ENCODE measurements at regions not wholly inside any gene's neighbourhood (a gene's known extent, or its start where the extent isn't known, plus 50 kb on each side); places are given as distances from the start of the nearest gene placed in this dataset.

DNA sequence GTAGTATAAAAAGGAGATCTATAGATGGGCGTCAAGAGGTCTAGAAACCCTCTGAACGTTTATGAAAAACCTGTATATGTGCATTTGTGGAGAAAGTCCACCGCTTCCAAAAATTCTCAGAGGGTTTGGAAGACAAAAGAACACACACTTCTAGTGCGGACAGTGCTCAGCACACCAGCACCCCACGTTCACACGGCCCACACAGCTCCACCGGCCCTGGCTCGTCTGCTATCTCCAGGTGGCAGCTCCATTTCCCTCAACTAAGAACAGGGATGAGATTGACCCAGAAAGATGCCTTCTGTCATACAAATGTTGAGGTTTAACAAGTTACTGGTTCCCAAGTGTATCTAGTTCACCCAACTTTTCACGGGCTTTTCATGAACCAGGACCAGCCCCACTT, 255.1 kb downstream of the NR2F1-AS1 start:
- no peak overlapping the region for H3K4ac ChIP-seq (ENCODE audit: low read length)
- no peak overlapping the region for H2BK15ac ChIP-seq (ENCODE audit: low read length)
- H2BK120ac ChIP-seq (ENCODE audit: low read depth, low read length) = no peak overlapping the region
- no peaks in the 10 kb centered on the region for H3K27me3 ChIP-seq (ENCODE audit: control insufficient read depth in 3 of 3, insufficient read depth in 3 of 3, low read depth in 1 of 3, low read length in 3 of 3)
- H3K4me1 ChIP-seq (ENCODE audit: control insufficient read depth in 2 of 2, insufficient read depth in 1 of 2, low read depth in 1 of 2, low read length in 2 of 2) = peaks cover 4 to 5% of the 10 kb centered on the region in 2 donors
- no peak overlapping the region for H4K8ac ChIP-seq (ENCODE audit: low read depth, low read length)
- H3K9me3 ChIP-seq (replicated peaks in 1 of 2; ENCODE audit: control insufficient read depth in 2 of 2, insufficient read depth in 1 of 2, low read depth in 1 of 2, low read length in 2 of 2) = no peaks in the 10 kb centered on the region
- no peaks in the 10 kb centered on the region for H3K36me3 ChIP-seq (replicated peaks in 1 of 2; ENCODE audit: control insufficient read depth in 2 of 2, insufficient read depth in 2 of 2, low read length in 2 of 2)
- H3K23ac ChIP-seq (ENCODE audit: low read depth, low read length, poor library complexity) = no peak overlapping the region
- no peak for DNase-seq (ENCODE audit: low spot score)
- H3K18ac ChIP-seq (ENCODE audit: low read length) = no peak overlapping the region
- no peak overlapping the region for H3K27ac ChIP-seq (replicated peaks; ENCODE audit: low read length)
- no peak overlapping the region for H3K9ac ChIP-seq (ENCODE audit: low read depth, low read length, poor library complexity)
- H4K91ac ChIP-seq (ENCODE audit: low read depth, low read length, poor library complexity) = no peak overlapping the region
- no peak overlapping the region for H2BK5ac ChIP-seq (ENCODE audit: low read length)
- H2AK5ac ChIP-seq (ENCODE audit: low read depth, low read length) = no peak overlapping the region
- WGBS, 2 donors (ENCODE audit: extremely low coverage in 2 of 2, insufficient read length in 2 of 2, insufficient replicate concordance in 1 of 2) = no CpG with 5 or more reads among the region's 9 CpGs
- no peak overlapping the region for H2BK12ac ChIP-seq (ENCODE audit: low read length)
- H3K79me1 ChIP-seq (ENCODE audit: low read depth, low read length) = no peaks in the 10 kb centered on the region
- no peak overlapping the region for H3K4me2 ChIP-seq (ENCODE audit: insufficient read depth, low read length, poor library complexity, severe bottlenecking)
- H2AFZ ChIP-seq (ENCODE audit: low read length) = no peak overlapping the region
- no peak overlapping the region for H3K14ac ChIP-seq (ENCODE audit: low read length)
- peak overlapping the region in 1 of 2 donors; percentile 64 for H3K4me3 ChIP-seq (ENCODE audit: low read length in 2 of 2)

- no peak overlapping the region for H3K4ac ChIP-seq (ENCODE audit: low read length)
- H3K4me2 ChIP-seq (ENCODE audit: insufficient read depth, low read length, poor library complexity, severe bottlenecking) = no peak overlapping the region
- peak overlapping the region; percentile 66 for H2AFZ ChIP-seq (ENCODE audit: low read length)
- peaks cover 4 to 5% of the 10 kb centered on the region in 2 donors for H3K4me1 ChIP-seq (ENCODE audit: control insufficient read depth in 2 of 2, insufficient read depth in 1 of 2, low read depth in 1 of 2, low read length in 2 of 2)
- no CpG with 5 or more reads among the region's 8 CpGs for WGBS, 2 donors (ENCODE audit: extremely low coverage in 2 of 2, insufficient read length in 2 of 2, insufficient replicate concordance in 1 of 2)
- no peak overlapping the region for H2BK5ac ChIP-seq (ENCODE audit: low read length)
- no peak overlapping the region for H4K91ac ChIP-seq (ENCODE audit: low read depth, low read length, poor library complexity)
- H3K9me3 ChIP-seq (replicated peaks in 1 of 2; ENCODE audit: control insufficient read depth in 2 of 2, insufficient read depth in 1 of 2, low read depth in 1 of 2, low read length in 2 of 2) = no peaks in the 10 kb centered on the region
- no peaks in the 10 kb centered on the region for H3K79me1 ChIP-seq (ENCODE audit: low read depth, low read length)
- H3K9ac ChIP-seq (ENCODE audit: low read depth, low read length, poor library complexity) = no peak overlapping the region
- H3K27ac ChIP-seq (replicated peaks; ENCODE audit: low read length) = no peak overlapping the region
- H3K23ac ChIP-seq (ENCODE audit: low read depth, low read length, poor library complexity) = no peak overlapping the region
- H3K14ac ChIP-seq (ENCODE audit: low read length) = no peak overlapping the region
- no peak overlapping the region for H3K4me3 ChIP-seq (ENCODE audit: low read length in 2 of 2)
- no peak overlapping the region for H3K18ac ChIP-seq (ENCODE audit: low read length)
- DNase-seq (ENCODE audit: low spot score) = no peak
- no peak overlapping the region for H2AK5ac ChIP-seq (ENCODE audit: low read depth, low read length)
- H2BK15ac ChIP-seq (ENCODE audit: low read length) = no peak overlapping the region
- H2BK120ac ChIP-seq (ENCODE audit: low read depth, low read length) = no peak overlapping the region
- H3K36me3 ChIP-seq (replicated peaks in 1 of 2; ENCODE audit: control insufficient read depth in 2 of 2, insufficient read depth in 2 of 2, low read length in 2 of 2) = no peaks in the 10 kb centered on the region
- H4K8ac ChIP-seq (ENCODE audit: low read depth, low read length) = no peak overlapping the region
- H2BK12ac ChIP-seq (ENCODE audit: low read length) = no peak overlapping the region
- no peaks in the 10 kb centered on the region for H3K27me3 ChIP-seq (ENCODE audit: control insufficient read depth in 3 of 3, insufficient read depth in 3 of 3, low read depth in 1 of 3, low read length in 3 of 3)
These were observed 257.8 kb downstream of the NR2F1-AS1 start for GRCh38 chr5:93322974-93323860.

DNA sequence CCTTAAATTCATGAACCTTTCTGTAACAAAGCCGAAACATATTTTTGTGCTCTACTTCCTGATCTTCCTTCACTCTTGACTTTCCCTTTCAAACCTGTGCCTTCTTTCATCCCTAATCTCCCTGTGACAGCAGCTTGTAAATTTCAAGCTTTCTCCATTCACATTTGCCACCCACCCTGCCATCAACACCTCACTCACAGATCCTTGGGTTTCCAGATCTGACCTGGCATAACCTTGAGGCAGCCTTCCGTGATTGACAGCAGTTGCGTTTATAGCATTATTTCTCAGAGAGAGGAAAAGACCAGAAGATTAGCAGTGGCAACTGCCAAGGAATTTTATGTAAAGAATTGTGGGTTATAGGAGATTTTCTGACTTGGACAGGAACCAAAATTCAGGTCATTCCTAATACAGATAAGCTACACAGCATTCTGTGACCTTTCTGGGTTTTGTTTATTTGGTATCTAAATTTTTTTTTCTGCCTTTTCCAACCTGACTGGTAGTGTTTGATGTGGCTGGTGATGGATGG, 260.0 kb downstream of the NR2F1-AS1 start:
- Histone ChIP-seq H2BK5ac (ENCODE audit: low read length) (no peak overlapping the region), H3K79me1 (ENCODE audit: low read depth, low read length) (no peaks in the 10 kb centered on the region), H3K4me3 (ENCODE audit: low read length in 2 of 2) (no peak overlapping the region), H3K9ac (ENCODE audit: low read depth, low read length, poor library complexity) (no peak overlapping the region), H3K4me2 (ENCODE audit: insufficient read depth, low read length, poor library complexity, severe bottlenecking) (no peak overlapping the region), H2BK120ac (ENCODE audit: low read depth, low read length) (no peak overlapping the region), H3K36me3 (replicated peaks in 1 of 2; ENCODE audit: control insufficient read depth in 2 of 2, insufficient read depth in 2 of 2, low read length in 2 of 2) (no peaks in the 10 kb centered on the region), H4K8ac (ENCODE audit: low read depth, low read length) (no peak overlapping the region), H2AFZ (ENCODE audit: low read length) (peak overlapping the region; percentile 46), H2BK15ac (ENCODE audit: low read length) (no peak overlapping the region), H3K14ac (ENCODE audit: low read length) (no peak overlapping the region), H3K27me3 (ENCODE audit: control insufficient read depth in 3 of 3, insufficient read depth in 3 of 3, low read depth in 1 of 3, low read length in 3 of 3) (no peaks in the 10 kb centered on the region), H3K4ac (ENCODE audit: low read length) (no peak overlapping the region), H3K9me3 (replicated peaks in 1 of 2; ENCODE audit: control insufficient read depth in 2 of 2, insufficient read depth in 1 of 2, low read depth in 1 of 2, low read length in 2 of 2) (no peaks in the 10 kb centered on the region), H3K23ac (ENCODE audit: low read depth, low read length, poor library complexity) (no peak overlapping the region), H3K18ac (ENCODE audit: low read length) (no peak overlapping the region), H2BK12ac (ENCODE audit: low read length) (no peak overlapping the region), H3K4me1 (ENCODE audit: control insufficient read depth in 2 of 2, insufficient read depth in 1 of 2, low read depth in 1 of 2, low read length in 2 of 2) (peaks cover 4 to 5% of the 10 kb centered on the region in 2 donors), H3K27ac (replicated peaks; ENCODE audit: low read length) (no peak overlapping the region), H2AK5ac (ENCODE audit: low read depth, low read length) (no peak overlapping the region), H4K91ac (ENCODE audit: low read depth, low read length, poor library complexity) (no peak overlapping the region)
- WGBS, 2 donors (ENCODE audit: extremely low coverage in 2 of 2, insufficient read length in 2 of 2, insufficient replicate concordance in 1 of 2) = no CpG with 5 or more reads among the region's 3 CpGs
- DNase-seq (ENCODE audit: low spot score) = no peak

DNA sequence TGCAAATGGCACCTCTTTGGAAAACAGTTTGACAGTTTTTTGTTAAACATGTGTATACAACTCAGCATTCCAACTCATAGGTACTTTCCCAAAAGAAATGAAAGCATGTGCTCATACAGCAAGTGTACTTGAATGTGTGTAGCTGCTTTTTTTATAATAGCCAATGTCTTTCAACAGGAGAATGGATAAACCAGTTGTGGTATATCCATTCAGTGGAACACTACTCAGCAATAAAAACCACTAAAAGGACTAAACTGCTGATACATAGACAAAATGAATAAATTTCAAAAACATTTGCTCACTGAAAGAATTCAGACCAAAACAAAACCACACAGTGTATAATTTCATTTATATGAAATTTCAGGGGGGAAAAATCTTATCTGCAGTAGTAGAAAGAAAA, 267.3 kb downstream of the NR2F1-AS1 start:
- H3K9ac ChIP-seq (ENCODE audit: low read depth, low read length, poor library complexity) = no peak overlapping the region
- DNase-seq (ENCODE audit: low spot score) = no peak
- no peak overlapping the region for H3K23ac ChIP-seq (ENCODE audit: low read depth, low read length, poor library complexity)
- no peak overlapping the region for H3K4me2 ChIP-seq (ENCODE audit: insufficient read depth, low read length, poor library complexity, severe bottlenecking)
- H2BK120ac ChIP-seq (ENCODE audit: low read depth, low read length) = no peak overlapping the region
- peaks cover 0 to 12% of the 10 kb centered on the region in 2 donors for H3K9me3 ChIP-seq (replicated peaks in 1 of 2; ENCODE audit: control insufficient read depth in 2 of 2, insufficient read depth in 1 of 2, low read depth in 1 of 2, low read length in 2 of 2)
- no peak overlapping the region for H2BK15ac ChIP-seq (ENCODE audit: low read length)
- H3K18ac ChIP-seq (ENCODE audit: low read length) = no peak overlapping the region
- no peak overlapping the region for H2AFZ ChIP-seq (ENCODE audit: low read length)
- H2BK5ac ChIP-seq (ENCODE audit: low read length) = no peak overlapping the region
- H4K8ac ChIP-seq (ENCODE audit: low read depth, low read length) = no peak overlapping the region
- H3K27me3 ChIP-seq (ENCODE audit: control insufficient read depth in 3 of 3, insufficient read depth in 3 of 3, low read depth in 1 of 3, low read length in 3 of 3) = no peaks in the 10 kb centered on the region
- no peak overlapping the region for H2AK5ac ChIP-seq (ENCODE audit: low read depth, low read length)
- no peak overlapping the region for H3K27ac ChIP-seq (replicated peaks; ENCODE audit: low read length)
- H4K91ac ChIP-seq (ENCODE audit: low read depth, low read length, poor library complexity) = no peak overlapping the region
- no peaks in the 10 kb centered on the region for H3K36me3 ChIP-seq (replicated peaks in 1 of 2; ENCODE audit: control insufficient read depth in 2 of 2, insufficient read depth in 2 of 2, low read length in 2 of 2)
- H3K4ac ChIP-seq (ENCODE audit: low read length) = no peak overlapping the region
- no peaks in the 10 kb centered on the region for H3K4me1 ChIP-seq (ENCODE audit: control insufficient read depth in 2 of 2, insufficient read depth in 1 of 2, low read depth in 1 of 2, low read length in 2 of 2)
- no peak overlapping the region for H3K4me3 ChIP-seq (ENCODE audit: low read length in 2 of 2)
- H2BK12ac ChIP-seq (ENCODE audit: low read length) = no peak overlapping the region
- no peak overlapping the region for H3K14ac ChIP-seq (ENCODE audit: low read length)
- H3K79me1 ChIP-seq (ENCODE audit: low read depth, low read length) = no peaks in the 10 kb centered on the region

Measured in neuronal stem cell (in vitro differentiated cells).